ENCODE measurements at regions not wholly inside any gene's neighbourhood (a gene's known extent, or its start where the extent isn't known, plus 50 kb on each side); places are given as distances from the start of the nearest gene placed in this dataset.

DNA sequence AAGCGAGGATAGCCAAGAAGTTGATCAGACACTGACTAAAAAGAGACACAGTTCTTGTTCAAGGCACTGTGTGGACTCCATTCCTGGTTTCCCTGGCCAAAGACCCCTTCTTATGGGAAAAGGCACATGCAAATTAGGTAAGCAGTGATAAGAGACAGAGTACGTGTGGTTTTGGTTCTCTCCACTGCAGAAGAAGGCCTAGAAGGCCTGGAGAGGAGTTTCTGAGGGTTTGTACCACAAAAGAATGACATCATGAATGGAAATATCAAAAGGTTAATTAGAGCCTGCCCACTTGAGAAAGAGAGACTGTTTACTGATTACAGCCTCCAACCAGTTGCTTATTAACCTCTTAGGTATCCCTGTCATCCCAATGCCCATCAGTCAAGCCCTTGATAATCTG is 137.5 kb downstream of the ZNF365 start:
- Histone ChIP-seq H3K36me3 (no peaks in the 10 kb centered on the region), H3K4me1 (no peaks in the 10 kb centered on the region), H3K27me3 (no peaks in the 10 kb centered on the region), H3K4me3 (no peak overlapping the region), H3K9me3 (no peaks in the 10 kb centered on the region), H3K27ac (no peak overlapping the region)
- no peak for DNase-seq (ENCODE audit: low spot score in 2 of 2)
- TF ChIP-seq, protein P1, sequence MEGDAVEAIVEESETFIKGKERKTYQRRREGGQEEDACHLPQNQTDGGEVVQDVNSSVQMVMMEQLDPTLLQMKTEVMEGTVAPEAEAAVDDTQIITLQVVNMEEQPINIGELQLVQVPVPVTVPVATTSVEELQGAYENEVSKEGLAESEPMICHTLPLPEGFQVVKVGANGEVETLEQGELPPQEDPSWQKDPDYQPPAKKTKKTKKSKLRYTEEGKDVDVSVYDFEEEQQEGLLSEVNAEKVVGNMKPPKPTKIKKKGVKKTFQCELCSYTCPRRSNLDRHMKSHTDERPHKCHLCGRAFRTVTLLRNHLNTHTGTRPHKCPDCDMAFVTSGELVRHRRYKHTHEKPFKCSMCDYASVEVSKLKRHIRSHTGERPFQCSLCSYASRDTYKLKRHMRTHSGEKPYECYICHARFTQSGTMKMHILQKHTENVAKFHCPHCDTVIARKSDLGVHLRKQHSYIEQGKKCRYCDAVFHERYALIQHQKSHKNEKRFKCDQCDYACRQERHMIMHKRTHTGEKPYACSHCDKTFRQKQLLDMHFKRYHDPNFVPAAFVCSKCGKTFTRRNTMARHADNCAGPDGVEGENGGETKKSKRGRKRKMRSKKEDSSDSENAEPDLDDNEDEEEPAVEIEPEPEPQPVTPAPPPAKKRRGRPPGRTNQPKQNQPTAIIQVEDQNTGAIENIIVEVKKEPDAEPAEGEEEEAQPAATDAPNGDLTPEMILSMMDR (IDR thresholded peaks at IDR 0.05): no peak
- TF ChIP-seq POLR2A (IDR thresholded peaks at IDR 0.05) (no peak), EP300 (IDR thresholded peaks at IDR 0.05) (no peak)
- WGBS, 2 donors: 66 to 73% methylated on average over 2 of the region's 2 CpGs

DNA sequence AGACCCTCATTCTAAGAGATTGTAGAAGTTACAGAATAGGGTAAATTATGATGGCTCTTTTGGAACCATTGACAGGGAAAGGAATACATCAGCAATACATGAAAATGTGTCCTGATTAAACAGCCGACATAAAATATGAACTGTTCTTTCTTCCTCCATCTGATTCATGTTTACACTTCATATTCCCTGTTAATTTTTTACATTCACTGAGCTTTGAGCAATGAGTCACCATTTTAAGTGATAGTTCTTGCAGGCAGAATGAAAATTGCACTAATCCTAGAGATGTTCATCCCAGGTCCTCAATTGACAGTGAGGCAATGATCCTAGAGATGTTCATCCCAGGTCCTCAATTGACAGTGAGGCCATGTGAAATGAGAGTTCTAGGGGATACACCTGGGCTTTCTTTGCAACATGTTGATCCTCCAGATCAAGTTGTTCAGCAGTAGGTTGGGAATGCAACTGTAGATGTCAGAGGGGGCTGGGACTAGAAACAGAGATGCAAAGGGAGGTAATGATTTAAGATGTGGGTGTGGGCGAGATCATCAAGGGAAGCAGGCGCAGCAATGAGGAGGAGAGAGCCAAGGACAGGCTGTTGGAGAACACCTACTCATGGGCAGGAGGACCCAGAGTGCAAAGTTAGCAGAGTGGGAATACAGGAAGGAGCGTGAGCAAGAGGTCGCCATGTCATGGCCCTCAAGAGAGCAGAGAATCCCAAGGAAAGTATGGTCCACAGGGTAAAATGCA is 138.7 kb downstream of the ZNF365 start:
- Histone ChIP-seq H3K36me3 (no peaks in the 10 kb centered on the region), H3K9me3 (no peaks in the 10 kb centered on the region), H3K27ac (no peak overlapping the region), H3K27me3 (no peaks in the 10 kb centered on the region), H3K4me3 (no peak overlapping the region), H3K4me1 (no peaks in the 10 kb centered on the region)
- DNase-seq (ENCODE audit: low spot score in 2 of 2): no peak
- WGBS, 2 donors: 85 to 86% methylated on average over 5 of the region's 5 CpGs
- TF ChIP-seq EP300 (IDR thresholded peaks at IDR 0.05): no peak
- TF ChIP-seq, protein P1 (IDR thresholded peaks at IDR 0.05): no peak
- TF ChIP-seq POLR2A (IDR thresholded peaks at IDR 0.05): no peak

DNA sequence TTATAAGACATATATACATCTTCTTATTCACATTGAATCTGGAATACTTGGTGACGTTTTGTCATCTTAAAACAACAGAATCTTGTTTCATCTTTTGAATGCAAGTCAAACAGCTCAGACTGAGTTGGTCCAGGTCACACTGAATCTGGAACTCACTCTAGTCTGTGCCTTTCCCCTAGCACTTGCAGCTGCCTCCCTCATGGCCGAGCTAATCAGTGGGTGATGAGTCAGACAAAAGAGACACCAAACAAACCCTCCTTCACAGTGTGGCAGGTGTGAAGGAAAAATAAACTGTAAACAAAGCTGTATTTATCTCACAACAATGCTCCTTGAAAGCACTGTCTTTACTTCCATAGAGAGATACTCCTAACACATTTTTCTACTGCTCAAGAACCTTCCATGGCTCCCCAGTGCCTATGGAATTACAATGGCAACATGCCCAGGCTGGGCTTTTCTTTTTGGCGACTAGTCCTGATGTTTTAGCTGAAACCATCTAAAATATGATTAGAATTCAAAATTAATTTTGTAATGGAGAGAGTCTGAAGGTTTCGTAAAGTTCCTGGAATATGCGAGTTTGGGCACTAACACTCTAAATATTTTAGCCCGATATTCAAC is 140.0 kb downstream of the ZNF365 start:
- no peak overlapping the region for H3K27ac ChIP-seq
- 78 to 79% methylated on average over 6 of the region's 6 CpGs for WGBS, 2 donors
- H3K4me3 ChIP-seq: no peak overlapping the region
- H3K27me3 ChIP-seq: no peaks in the 10 kb centered on the region
- no peaks in the 10 kb centered on the region for H3K4me1 ChIP-seq
- no peaks in the 10 kb centered on the region for H3K36me3 ChIP-seq
- no peaks in the 10 kb centered on the region for H3K9me3 ChIP-seq
- TF ChIP-seq, protein P1 (IDR thresholded peaks at IDR 0.05): no peak
- TF ChIP-seq POLR2A (IDR thresholded peaks at IDR 0.05): no peak
- TF ChIP-seq EP300 (IDR thresholded peaks at IDR 0.05): no peak
- no peak for DNase-seq (ENCODE audit: low spot score in 2 of 2)

DNA sequence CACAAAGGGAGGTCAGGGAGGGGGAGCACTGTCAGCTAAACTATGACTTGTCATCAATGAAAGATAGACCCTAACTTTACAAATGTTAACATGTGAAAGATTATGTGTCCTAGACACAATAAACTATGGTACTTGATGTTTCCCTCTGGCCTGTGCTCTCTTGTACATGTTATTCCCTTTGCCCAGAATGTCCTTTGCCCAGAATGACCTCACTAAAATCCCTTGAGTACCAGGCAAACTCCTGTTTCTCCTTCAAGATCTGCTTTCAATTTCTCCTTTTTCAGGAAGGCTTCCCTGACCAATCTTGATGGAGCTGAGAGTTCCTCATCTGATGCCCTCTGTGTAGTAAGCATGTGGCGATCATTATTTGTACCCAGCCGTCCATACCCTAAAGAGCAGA is 143.1 kb downstream of the ZNF365 start:
- WGBS, 2 donors: 78 to 91% methylated on average over 2 of the region's 2 CpGs
- TF ChIP-seq, protein P1 (IDR thresholded peaks at IDR 0.05): no peak
- TF ChIP-seq POLR2A (IDR thresholded peaks at IDR 0.05) (no peak), EP300 (IDR thresholded peaks at IDR 0.05) (no peak)

More for the DNA sequence above, 143.1 kb downstream of the ZNF365 start:
- Histone ChIP-seq H3K27me3 (no peaks in the 10 kb centered on the region), H3K4me3 (no peak overlapping the region), H3K9me3 (no peaks in the 10 kb centered on the region), H3K27ac (no peak overlapping the region), H3K36me3 (no peaks in the 10 kb centered on the region), H3K4me1 (no peaks in the 10 kb centered on the region)
- no peak for DNase-seq (ENCODE audit: low spot score in 2 of 2)

Measured in tibial nerve (tissue), 4 donors.